ENCODE measurements at regions not wholly inside any gene's neighbourhood (a gene's known extent, or its start where the extent isn't known, plus 50 kb on each side); places are given as distances from the start of the nearest gene placed in this dataset.

- Histone ChIP-seq H3K4me1 (ENCODE audit: control insufficient read depth, insufficient read depth, low read length) (peaks cover 61% of the 10 kb centered on the region), H3K4me3 (ENCODE audit: low read depth, low read length) (no peak overlapping the region), H3K27ac (ENCODE audit: low read depth, low read length) (peak overlapping the region; percentile 90), H3K9me3 (ENCODE audit: control insufficient read depth, insufficient read depth, low read depth, low read length) (peaks cover 14% of the 10 kb centered on the region), H3K9ac (ENCODE audit: low read length) (no peak overlapping the region), H3K36me3 (ENCODE audit: control insufficient read depth, insufficient read depth, low read length) (peaks cover 3% of the 10 kb centered on the region), H3K27me3 (ENCODE audit: control insufficient read depth, insufficient read depth, low read length) (no peaks in the 10 kb centered on the region)
Measured at GRCh38 chr3:106827515-106828213, 549.6 kb upstream of the CCDC54 start.

- peaks cover 4% of the 10 kb centered on the region for H3K36me3 ChIP-seq (ENCODE audit: control insufficient read depth, insufficient read depth, low read length)
- H3K9me3 ChIP-seq (ENCODE audit: control insufficient read depth, insufficient read depth, low read depth, low read length), result peaks cover 22% of the 10 kb centered on the region
- no peaks in the 10 kb centered on the region for H3K27me3 ChIP-seq (ENCODE audit: control insufficient read depth, insufficient read depth, low read length)
- H3K4me3 ChIP-seq (ENCODE audit: low read depth, low read length), result no peak overlapping the region
- H3K27ac ChIP-seq (ENCODE audit: low read depth, low read length), result peak overlapping the region; percentile 90
- H3K9ac ChIP-seq (ENCODE audit: low read length), result peak overlapping the region; percentile 13
- peaks cover 61% of the 10 kb centered on the region for H3K4me1 ChIP-seq (ENCODE audit: control insufficient read depth, insufficient read depth, low read length)
Measured at GRCh38 chr3:106829206-106829605, 548.0 kb upstream of the CCDC54 start.

- Histone ChIP-seq H3K27ac (ENCODE audit: low read depth, low read length) (peak overlapping the region; percentile 90), H3K4me1 (ENCODE audit: control insufficient read depth, insufficient read depth, low read length) (peaks cover 56% of the 10 kb centered on the region), H3K9me3 (ENCODE audit: control insufficient read depth, insufficient read depth, low read depth, low read length) (peaks cover 27% of the 10 kb centered on the region), H3K27me3 (ENCODE audit: control insufficient read depth, insufficient read depth, low read length) (no peaks in the 10 kb centered on the region), H3K4me3 (ENCODE audit: low read depth, low read length) (no peak overlapping the region), H3K36me3 (ENCODE audit: control insufficient read depth, insufficient read depth, low read length) (peaks cover 4% of the 10 kb centered on the region), H3K9ac (ENCODE audit: low read length) (no peak overlapping the region)
Measured at GRCh38 chr3:106830334-106830733, 546.9 kb upstream of the CCDC54 start.

- H3K9me3 ChIP-seq (ENCODE audit: control insufficient read depth, insufficient read depth, low read depth, low read length), result peaks cover 21% of the 10 kb centered on the region
- H3K27ac ChIP-seq (ENCODE audit: low read depth, low read length), result no peak overlapping the region
- no peaks in the 10 kb centered on the region for H3K4me1 ChIP-seq (ENCODE audit: control insufficient read depth, insufficient read depth, low read length)
- no peak overlapping the region for H3K4me3 ChIP-seq (ENCODE audit: low read depth, low read length)
- H3K27me3 ChIP-seq (ENCODE audit: control insufficient read depth, insufficient read depth, low read length), result no peaks in the 10 kb centered on the region
- no peak overlapping the region for H3K9ac ChIP-seq (ENCODE audit: low read length)
- H3K36me3 ChIP-seq (ENCODE audit: control insufficient read depth, insufficient read depth, low read length), result peaks cover 7% of the 10 kb centered on the region
Measured at GRCh38 chr3:106836906-106837305, 540.3 kb upstream of the CCDC54 start.

- H3K9ac ChIP-seq (ENCODE audit: low read length), result no peak overlapping the region
- no peak overlapping the region for H3K27ac ChIP-seq (ENCODE audit: low read depth, low read length)
- peaks cover 4% of the 10 kb centered on the region for H3K36me3 ChIP-seq (ENCODE audit: control insufficient read depth, insufficient read depth, low read length)
- peaks cover 14% of the 10 kb centered on the region for H3K9me3 ChIP-seq (ENCODE audit: control insufficient read depth, insufficient read depth, low read depth, low read length)
- H3K4me1 ChIP-seq (ENCODE audit: control insufficient read depth, insufficient read depth, low read length), result no peaks in the 10 kb centered on the region; the same call in 1 of the 2 replicates
- no peak overlapping the region for H3K4me3 ChIP-seq (ENCODE audit: low read depth, low read length)
- no peaks in the 10 kb centered on the region for H3K27me3 ChIP-seq (ENCODE audit: control insufficient read depth, insufficient read depth, low read length)
Measured at GRCh38 chr3:106837616-106838015, 539.6 kb upstream of the CCDC54 start.

GRCh38 chr3:106839576-106840280, 537.5 kb upstream of the CCDC54 start:
- H3K36me3 ChIP-seq (ENCODE audit: control insufficient read depth, insufficient read depth, low read length), result peaks cover 3% of the 10 kb centered on the region; the same call in 1 of the 2 replicates
- no peaks in the 10 kb centered on the region for H3K27me3 ChIP-seq (ENCODE audit: control insufficient read depth, insufficient read depth, low read length)
- H3K4me3 ChIP-seq (ENCODE audit: low read depth, low read length), result no peak overlapping the region

GRCh38 chr3:106840319-106840718, 536.9 kb upstream of the CCDC54 start:
- no peak overlapping the region for H3K27ac ChIP-seq (ENCODE audit: low read depth, low read length)
- H3K36me3 ChIP-seq (ENCODE audit: control insufficient read depth, insufficient read depth, low read length), result peaks cover 3% of the 10 kb centered on the region; the same call in 1 of the 2 replicates
- no peak overlapping the region for H3K4me3 ChIP-seq (ENCODE audit: low read depth, low read length)
- no peaks in the 10 kb centered on the region; the same call in 1 of the 2 replicates for H3K9me3 ChIP-seq (ENCODE audit: control insufficient read depth, insufficient read depth, low read depth, low read length)
- H3K4me1 ChIP-seq (ENCODE audit: control insufficient read depth, insufficient read depth, low read length), result no peaks in the 10 kb centered on the region; the same call in 1 of the 2 replicates
- no peaks in the 10 kb centered on the region for H3K27me3 ChIP-seq (ENCODE audit: control insufficient read depth, insufficient read depth, low read length)
- H3K9ac ChIP-seq (ENCODE audit: low read length), result no peak overlapping the region

More at GRCh38 chr3:106839576-106840280, 537.5 kb upstream of the CCDC54 start:
- Histone ChIP-seq H3K4me1 (ENCODE audit: control insufficient read depth, insufficient read depth, low read length) (no peaks in the 10 kb centered on the region; the same call in 1 of the 2 replicates), H3K9ac (ENCODE audit: low read length) (no peak overlapping the region), H3K9me3 (ENCODE audit: control insufficient read depth, insufficient read depth, low read depth, low read length) (no peaks in the 10 kb centered on the region; the same call in 1 of the 2 replicates), H3K27ac (ENCODE audit: low read depth, low read length) (no peak overlapping the region)

GRCh38 chr3:106842151-106842550, 535.1 kb upstream of the CCDC54 start:
- Histone ChIP-seq H3K27me3 (ENCODE audit: control insufficient read depth, insufficient read depth, low read length) (no peaks in the 10 kb centered on the region), H3K9ac (ENCODE audit: low read length) (no peak overlapping the region), H3K36me3 (ENCODE audit: control insufficient read depth, insufficient read depth, low read length) (peaks cover 3% of the 10 kb centered on the region; the same call in 1 of the 2 replicates), H3K4me1 (ENCODE audit: control insufficient read depth, insufficient read depth, low read length) (no peaks in the 10 kb centered on the region; the same call in 1 of the 2 replicates), H3K4me3 (ENCODE audit: low read depth, low read length) (no peak overlapping the region), H3K27ac (ENCODE audit: low read depth, low read length) (no peak overlapping the region), H3K9me3 (ENCODE audit: control insufficient read depth, insufficient read depth, low read depth, low read length) (no peaks in the 10 kb centered on the region; the same call in 1 of the 2 replicates)

- H3K4me1 ChIP-seq (ENCODE audit: control insufficient read depth, insufficient read depth, low read length), result no peaks in the 10 kb centered on the region; the same call in 1 of the 2 replicates
- no peaks in the 10 kb centered on the region for H3K27me3 ChIP-seq (ENCODE audit: control insufficient read depth, insufficient read depth, low read length)
- H3K36me3 ChIP-seq (ENCODE audit: control insufficient read depth, insufficient read depth, low read length), result no peaks in the 10 kb centered on the region
- H3K27ac ChIP-seq (ENCODE audit: low read depth, low read length), result no peak overlapping the region
- H3K4me3 ChIP-seq (ENCODE audit: low read depth, low read length), result no peak overlapping the region
- no peak overlapping the region for H3K9ac ChIP-seq (ENCODE audit: low read length)
- H3K9me3 ChIP-seq (ENCODE audit: control insufficient read depth, insufficient read depth, low read depth, low read length), result no peaks in the 10 kb centered on the region
Measured at GRCh38 chr3:106844638-106845037, 532.6 kb upstream of the CCDC54 start.

GRCh38 chr3:106848099-106848498, 529.1 kb upstream of the CCDC54 start:
- Histone ChIP-seq H3K4me1 (ENCODE audit: control insufficient read depth, insufficient read depth, low read length) (no peaks in the 10 kb centered on the region; the same call in 1 of the 2 replicates), H3K4me3 (ENCODE audit: low read depth, low read length) (no peak overlapping the region), H3K27ac (ENCODE audit: low read depth, low read length) (no peak overlapping the region), H3K27me3 (ENCODE audit: control insufficient read depth, insufficient read depth, low read length) (no peaks in the 10 kb centered on the region), H3K36me3 (ENCODE audit: control insufficient read depth, insufficient read depth, low read length) (no peaks in the 10 kb centered on the region), H3K9me3 (ENCODE audit: control insufficient read depth, insufficient read depth, low read depth, low read length) (no peaks in the 10 kb centered on the region), H3K9ac (ENCODE audit: low read length) (no peak overlapping the region)

GRCh38 chr3:106850437-106850836, 526.8 kb upstream of the CCDC54 start:
- H3K36me3 ChIP-seq (ENCODE audit: control insufficient read depth, insufficient read depth, low read length), result no peaks in the 10 kb centered on the region
- no peak overlapping the region for H3K9ac ChIP-seq (ENCODE audit: low read length)
- no peak overlapping the region for H3K27ac ChIP-seq (ENCODE audit: low read depth, low read length)
- H3K4me1 ChIP-seq (ENCODE audit: control insufficient read depth, insufficient read depth, low read length), result no peaks in the 10 kb centered on the region
- H3K27me3 ChIP-seq (ENCODE audit: control insufficient read depth, insufficient read depth, low read length), result no peaks in the 10 kb centered on the region
- H3K9me3 ChIP-seq (ENCODE audit: control insufficient read depth, insufficient read depth, low read depth, low read length), result no peaks in the 10 kb centered on the region
- H3K4me3 ChIP-seq (ENCODE audit: low read depth, low read length), result no peak overlapping the region

All from HUES6 (cell line).